GM12873 (cell line): ENCODE measurements at regions not wholly inside any gene's neighbourhood (a gene's known extent, or its start where the extent isn't known, plus 50 kb on each side); places are given as distances from the start of the nearest gene placed in this dataset.

ENCODE experiments used
- TF ChIP-seq, protein P1 (sequence below): IDR thresholded peaks from 2 replicates; pipeline ENCODE4 v1.5.1; 2012; ENCODE audit warnings: low read depth, mild to moderate bottlenecking, moderate library complexity, low read length, control low read depth; ENCODE audit not compliant: insufficient read depth; ENCODE audit errors: missing control alignments

DNA sequence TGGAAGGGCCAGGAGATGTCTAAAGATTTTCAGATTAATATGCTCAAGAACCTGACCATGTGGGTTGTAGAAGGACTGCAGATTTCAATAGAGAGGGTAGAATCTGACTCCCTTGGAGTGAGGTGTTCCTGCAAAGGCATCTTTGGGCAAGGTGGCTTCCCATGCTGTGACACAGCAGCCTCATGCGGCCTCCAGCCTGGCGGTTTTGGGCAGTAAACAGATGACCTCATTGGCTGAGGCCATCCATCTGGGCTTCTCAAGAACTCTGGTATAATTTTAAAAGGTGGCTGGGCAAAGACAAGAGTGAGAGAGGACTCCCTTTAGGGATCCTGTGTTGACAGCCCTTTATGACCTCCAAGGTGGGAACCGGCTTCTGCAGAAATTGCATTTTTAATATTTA lies 90.3 kb upstream of the ERCC6L2 start:
- TF ChIP-seq, protein P1, sequence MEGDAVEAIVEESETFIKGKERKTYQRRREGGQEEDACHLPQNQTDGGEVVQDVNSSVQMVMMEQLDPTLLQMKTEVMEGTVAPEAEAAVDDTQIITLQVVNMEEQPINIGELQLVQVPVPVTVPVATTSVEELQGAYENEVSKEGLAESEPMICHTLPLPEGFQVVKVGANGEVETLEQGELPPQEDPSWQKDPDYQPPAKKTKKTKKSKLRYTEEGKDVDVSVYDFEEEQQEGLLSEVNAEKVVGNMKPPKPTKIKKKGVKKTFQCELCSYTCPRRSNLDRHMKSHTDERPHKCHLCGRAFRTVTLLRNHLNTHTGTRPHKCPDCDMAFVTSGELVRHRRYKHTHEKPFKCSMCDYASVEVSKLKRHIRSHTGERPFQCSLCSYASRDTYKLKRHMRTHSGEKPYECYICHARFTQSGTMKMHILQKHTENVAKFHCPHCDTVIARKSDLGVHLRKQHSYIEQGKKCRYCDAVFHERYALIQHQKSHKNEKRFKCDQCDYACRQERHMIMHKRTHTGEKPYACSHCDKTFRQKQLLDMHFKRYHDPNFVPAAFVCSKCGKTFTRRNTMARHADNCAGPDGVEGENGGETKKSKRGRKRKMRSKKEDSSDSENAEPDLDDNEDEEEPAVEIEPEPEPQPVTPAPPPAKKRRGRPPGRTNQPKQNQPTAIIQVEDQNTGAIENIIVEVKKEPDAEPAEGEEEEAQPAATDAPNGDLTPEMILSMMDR = no peak

GRCh38 chr9:95784318-95784717 lies 91.2 kb upstream of the ERCC6L2 start:
- TF ChIP-seq, protein P1 = no peak

DNA sequence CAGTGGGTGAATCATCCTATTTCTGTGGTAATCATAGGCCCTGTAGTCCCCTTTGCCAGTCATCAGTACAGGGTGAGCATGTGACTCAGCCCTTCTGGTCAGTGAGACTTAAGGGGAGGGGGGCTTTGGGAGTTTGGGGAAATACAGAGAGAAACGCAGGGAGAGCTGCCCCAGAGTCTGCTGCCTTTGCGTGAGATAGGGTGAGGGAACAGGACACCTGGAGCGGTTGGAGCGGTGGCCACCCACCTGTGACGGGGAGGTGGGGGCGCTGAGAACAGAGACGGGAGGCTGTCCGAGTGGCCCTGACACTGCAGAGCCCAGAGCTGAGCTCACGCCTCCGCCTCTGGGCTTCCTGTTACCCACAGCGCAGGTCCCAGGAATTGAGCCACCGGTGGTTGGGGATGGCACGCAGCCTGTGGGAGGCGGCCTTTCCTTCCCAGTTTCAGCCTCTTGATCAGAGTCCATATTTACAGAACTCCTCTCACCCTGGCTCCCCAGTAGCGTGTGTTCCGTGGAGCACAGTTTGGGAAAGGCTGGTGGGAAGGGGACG lies 92.0 kb upstream of the ERCC6L2 start:
- TF ChIP-seq, protein P1 = no peak

DNA sequence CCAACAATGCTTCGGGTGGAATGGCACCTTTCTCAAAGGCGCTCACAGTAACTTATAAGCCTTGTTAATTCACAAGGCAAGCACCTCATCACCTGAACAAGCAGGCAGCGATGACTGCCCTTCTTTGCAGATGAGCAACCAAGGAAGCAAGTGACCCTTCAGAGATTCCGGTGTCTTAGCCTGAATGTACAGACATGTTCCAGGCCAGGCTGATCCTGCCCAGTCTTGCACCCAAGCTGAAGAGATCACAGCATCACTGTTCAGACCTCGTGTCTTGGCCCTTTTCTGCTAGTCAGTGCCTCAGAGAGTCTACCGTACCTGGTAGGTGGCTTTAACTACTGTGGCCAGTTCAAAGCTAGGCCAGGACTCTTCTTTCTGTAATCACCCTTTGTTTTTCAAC lies 94.7 kb upstream of the ERCC6L2 start:
- TF ChIP-seq, protein P1 = no peak

GRCh38 chr9:95780121-95780520 lies 95.4 kb upstream of the ERCC6L2 start:
- TF ChIP-seq, protein P1 = no peak

DNA sequence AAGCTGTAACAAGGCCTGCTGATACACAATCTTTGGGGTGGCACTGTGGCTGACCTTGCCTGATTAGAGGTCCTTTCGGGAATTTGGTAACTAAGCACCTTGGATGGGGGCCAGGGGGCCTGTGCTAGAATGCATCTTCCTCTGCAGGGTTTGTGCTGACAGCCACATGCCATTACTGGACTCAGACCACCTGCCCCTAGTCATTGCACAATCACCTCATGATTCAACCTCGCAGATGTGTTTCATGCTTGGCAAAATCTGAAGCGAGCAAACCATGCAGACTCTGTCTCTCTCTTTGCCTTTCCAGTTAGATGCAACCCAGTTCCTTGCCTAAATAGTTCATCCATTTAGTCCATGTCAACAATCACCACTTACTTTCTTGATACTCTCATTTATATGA lies 96.5 kb upstream of the ERCC6L2 start:
- TF ChIP-seq, protein P1 = no peak

DNA sequence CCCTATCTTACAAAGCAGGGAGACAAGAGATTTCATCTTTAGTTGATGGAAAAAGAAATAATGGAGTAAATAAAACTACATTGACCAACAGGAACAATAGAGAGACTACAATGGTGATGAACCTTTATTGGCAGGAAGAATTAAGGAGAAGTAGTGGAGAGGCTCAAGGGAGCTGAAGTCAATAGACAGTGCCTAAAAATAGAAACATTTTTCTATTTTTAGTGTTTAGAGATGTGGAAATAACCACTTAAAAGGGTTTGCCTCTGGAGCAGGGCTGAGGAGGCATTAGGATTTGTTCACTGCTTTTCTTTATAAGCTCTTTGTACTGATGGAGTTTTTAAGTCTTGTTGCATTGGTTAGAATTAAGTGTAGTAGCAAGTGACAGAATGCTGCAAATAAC lies 98.4 kb upstream of the ERCC6L2 start:
- TF ChIP-seq, protein P1 = no peak

DNA sequence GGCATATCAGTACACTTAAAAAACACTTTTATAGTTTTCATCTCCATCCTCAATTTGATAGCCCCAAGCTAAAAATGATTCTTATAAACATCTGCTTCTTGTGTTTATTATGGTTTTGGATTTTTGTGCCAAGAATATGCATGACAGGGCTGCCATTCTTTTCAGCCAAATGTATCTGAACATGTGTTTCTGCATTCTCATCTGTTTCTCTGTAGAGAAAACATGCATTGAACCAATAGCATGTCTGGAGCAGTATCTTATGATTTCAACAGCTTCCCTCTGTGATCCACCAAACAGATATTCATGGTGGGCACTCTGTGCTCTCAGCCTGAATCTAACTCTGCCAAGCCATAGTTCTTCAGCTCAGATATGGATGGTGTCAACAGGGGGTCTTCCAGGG lies 99.3 kb upstream of the ERCC6L2 start:
- TF ChIP-seq, protein P1 = no peak
